ENCODE measurements at regions not wholly inside any gene's neighbourhood (a gene's known extent, or its start where the extent isn't known, plus 50 kb on each side); places are given as distances from the start of the nearest gene placed in this dataset.

GRCh38 chr21:38997051-38997842 lies 186.0 kb downstream of the PSMG1 start:
- no peak for DNase-seq

- no peak for DNase-seq
Observed at GRCh38 chr21:38996355-38996754, 186.9 kb downstream of the PSMG1 start.

DNA sequence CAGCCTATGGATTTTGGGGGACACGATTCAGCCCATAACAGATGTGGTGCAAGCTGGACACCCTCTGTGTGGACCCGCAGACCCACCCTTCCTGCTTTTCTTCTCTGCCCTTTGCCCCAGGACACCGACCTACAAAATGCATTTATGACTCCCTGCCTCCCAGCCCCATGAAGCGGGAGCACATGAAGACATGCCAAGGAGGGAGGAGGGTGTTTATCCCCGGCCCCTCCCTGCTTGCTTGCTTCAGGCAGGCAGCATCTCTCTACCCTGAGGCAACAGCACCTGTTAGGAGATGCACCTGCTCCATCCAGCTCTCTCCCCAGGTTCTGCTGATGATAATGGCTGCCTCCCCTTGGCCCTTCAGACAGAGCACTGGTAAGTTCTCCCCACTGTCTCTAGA lies 187.5 kb downstream of the PSMG1 start:
- DNase-seq = no peak

GRCh38 chr21:38995071-38995669 lies 188.1 kb downstream of the PSMG1 start:
- no peak for DNase-seq

DNA sequence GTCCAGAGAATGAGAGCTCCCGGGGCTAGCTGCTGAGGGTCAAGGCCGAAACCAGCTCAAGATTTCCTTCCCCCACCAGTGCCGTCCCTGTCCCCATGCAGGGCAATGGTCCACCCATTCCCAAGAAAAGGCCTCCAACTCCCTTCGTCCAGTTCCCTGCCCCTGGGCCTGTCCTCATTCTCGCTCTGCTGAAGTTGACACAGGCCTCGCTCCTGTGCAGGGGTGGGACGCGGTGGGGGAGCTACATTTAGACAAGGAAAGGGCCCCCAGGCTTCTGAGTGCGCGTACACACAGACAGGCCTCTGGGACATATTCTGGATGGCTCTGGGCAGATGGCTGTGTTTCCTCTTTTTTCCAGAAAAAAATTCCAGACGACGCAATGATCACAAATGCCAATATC lies 188.3 kb downstream of the ETS2 start:
- no peak for DNase-seq

DNA sequence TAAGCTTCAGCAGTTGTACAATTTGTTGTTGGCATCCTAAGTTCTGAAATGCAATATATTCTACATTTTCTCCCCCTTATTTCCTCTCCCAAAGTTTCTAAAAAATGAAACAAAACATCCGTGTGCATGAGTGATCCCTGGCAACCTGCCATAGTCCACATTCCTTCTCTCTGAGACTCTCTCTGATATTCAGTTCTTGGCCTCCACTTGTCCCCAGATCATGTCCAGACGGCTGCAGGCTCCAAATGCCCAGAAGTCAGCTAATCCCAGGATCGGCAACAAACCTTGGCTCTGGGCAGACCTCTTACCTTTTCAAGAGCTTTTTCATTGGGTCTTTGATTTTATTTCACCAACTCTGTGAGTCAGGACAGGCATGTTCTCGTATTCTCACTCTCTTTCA lies 187.8 kb downstream of the ETS2 start:
- no peak for DNase-seq

DNA sequence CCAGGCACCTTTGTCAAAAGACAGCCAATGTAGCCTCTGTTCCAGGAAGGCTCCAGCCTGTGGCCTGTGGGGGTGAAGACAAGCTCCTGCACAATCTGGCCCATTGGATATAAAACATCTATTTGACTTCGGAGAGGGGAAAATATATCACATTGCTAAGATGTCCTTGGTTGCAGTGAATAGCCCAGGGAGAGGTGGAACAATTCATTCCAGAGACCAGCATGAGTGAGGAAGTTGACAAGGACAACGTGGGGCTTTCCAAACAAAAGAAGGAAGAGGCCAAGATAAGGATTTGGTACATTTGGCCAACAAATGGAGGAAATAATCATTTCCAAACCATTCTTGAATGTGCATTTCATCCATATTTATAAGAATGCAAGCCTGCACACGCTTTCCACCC lies 187.0 kb downstream of the ETS2 start:
- peak; percentile 46 for DNase-seq

GRCh38 chr21:38990424-38990794 lies 184.7 kb downstream of the ETS2 start:
- no peak for DNase-seq

DNA sequence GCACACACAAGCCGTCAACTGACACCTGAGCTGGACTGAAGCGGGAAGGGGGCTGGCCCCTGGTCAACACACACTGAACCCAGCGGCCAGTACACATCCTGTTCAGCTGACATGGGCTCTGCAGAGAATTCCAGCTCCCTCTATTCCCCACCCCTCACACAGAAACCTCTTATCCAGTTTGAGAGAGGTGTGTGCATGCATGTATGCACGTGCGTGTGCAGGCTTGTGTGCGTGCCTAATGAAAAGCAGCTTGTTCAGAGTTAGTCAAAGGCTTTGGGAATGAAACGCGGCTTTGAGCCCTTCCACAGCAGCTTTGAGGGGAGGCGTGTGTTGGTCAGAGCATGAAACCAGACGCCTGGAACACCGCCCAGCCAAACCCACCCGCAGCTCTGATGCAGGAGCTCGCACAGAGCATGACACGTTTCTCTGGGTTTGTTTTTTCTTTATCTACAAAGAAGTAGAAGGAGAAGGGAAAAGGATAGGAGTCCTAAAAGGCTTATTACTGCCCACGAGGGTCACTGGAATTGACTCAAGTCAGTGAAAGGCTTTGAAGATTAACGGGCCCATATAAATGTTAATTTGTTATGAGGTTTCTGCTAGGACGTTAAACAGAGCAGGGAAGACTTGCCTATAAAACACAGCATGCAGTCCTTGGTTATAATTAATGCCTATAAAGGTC lies 184.2 kb downstream of the ETS2 start:
- no peak for DNase-seq

- no peak for DNase-seq
Observed at GRCh38 chr21:38989379-38989744, 183.6 kb downstream of the ETS2 start.

DNA sequence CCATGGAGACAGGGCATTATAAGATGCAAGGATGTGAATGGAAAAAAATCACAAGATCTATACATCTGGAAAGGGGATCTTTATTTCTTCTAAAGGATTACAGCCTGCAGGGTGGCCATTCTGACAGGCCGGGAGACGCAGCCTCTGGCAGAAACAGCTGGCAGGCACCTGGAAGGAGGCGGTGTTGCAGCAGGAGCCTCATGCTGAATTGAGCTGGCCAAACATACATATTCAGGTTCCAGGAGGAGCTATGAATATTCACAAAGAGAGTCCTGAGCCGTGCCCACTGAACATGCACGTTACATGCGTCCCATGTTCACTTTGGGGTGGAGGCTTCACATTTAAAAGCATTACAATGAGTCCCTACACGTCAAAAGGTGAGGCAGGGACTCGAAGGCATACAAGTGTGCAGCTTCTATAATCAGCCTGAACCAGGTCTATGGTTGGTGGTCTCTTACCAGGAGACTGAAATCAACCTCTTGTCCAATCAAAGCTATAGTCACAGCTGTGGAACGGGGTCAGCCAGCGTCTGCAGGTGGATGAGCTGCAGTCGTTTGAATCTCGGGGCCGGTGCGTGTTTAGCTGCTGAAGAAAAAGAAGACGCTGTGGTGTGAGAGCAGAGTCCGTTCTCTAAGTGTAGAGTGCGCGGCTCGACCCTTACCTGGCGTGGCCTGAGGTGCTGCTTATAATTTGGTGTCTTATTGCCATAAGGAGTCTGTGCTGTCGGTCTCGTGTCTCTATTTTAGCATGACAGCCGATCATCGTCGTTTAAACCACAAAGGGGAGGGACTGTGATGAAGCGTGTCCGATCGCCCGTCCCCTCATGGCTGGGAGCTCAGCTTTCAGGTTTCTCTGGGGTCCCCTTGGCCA lies 183.0 kb downstream of the ETS2 start:
- DNase-seq = no peak

GRCh38 chr21:38987633-38988508 lies 182.1 kb downstream of the ETS2 start:
- no peak for DNase-seq

GRCh38 chr21:38986806-38987632 lies 181.3 kb downstream of the ETS2 start:
- no peak for DNase-seq

GRCh38 chr21:38986406-38986805 lies 180.7 kb downstream of the ETS2 start:
- DNase-seq = no peak

DNA sequence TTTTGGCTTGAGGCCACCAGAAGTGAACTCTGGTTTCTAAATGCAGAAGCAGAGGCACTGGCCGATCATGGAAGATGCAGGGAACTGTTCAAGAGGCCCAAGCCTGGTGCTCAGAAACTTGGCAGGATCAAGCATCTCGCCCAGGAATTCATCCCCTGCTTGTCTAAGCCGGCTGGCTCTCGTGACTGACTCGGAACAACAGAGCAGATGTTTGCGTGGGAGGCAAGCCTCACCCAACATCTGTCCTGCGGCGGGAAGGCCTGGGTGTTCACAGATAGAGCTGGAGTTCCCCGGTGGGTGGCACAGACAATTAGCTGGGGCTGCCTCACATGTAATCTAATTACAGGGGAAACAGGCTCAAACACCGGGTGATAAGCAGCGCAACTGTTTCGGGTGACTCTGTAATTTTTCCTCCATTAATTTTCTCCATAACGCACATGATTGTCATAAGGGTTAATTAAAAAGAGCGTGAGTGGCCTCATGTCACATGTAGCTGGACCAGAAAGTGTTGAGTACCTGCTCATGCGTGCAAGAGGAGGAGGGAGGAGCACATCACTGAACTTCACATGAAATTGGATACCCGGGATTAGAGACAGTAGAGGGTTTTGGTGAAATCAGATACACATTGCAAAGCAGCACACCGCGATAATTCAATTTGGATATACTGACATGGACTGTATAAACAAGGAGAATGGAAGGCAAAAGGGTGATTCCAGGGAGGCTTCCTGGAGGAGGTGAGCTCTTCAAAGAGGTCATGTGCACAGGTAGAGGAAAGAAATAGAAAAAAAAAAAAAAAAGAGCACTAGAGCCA lies 180.0 kb downstream of the ETS2 start:
- peak; percentile 73 for DNase-seq

GRCh38 chr21:38984982-38985567 lies 179.3 kb downstream of the ETS2 start:
- no peak for DNase-seq

DNA sequence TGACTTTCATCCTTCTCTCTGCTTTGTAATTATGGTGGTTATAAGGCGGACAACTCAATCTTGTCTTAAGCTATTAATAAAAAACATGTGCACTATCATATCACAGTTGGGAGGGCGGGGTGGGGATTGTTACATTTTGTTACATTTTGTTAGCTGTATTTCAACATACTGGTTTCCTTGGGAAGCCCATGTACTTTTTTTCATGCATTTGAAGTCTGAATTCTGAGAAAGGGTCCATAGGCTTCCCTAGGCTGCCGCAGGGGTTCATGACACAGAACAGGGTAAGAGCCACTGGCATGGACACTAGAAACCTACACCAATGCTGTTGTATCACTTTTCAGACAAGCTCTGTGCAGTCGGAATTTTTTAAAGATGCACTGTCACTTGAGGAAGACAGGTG lies 178.8 kb downstream of the ETS2 start:
- DNase-seq = no peak

- no peak for DNase-seq
Observed at GRCh38 chr21:38983560-38983959, 177.8 kb downstream of the ETS2 start.

DNA sequence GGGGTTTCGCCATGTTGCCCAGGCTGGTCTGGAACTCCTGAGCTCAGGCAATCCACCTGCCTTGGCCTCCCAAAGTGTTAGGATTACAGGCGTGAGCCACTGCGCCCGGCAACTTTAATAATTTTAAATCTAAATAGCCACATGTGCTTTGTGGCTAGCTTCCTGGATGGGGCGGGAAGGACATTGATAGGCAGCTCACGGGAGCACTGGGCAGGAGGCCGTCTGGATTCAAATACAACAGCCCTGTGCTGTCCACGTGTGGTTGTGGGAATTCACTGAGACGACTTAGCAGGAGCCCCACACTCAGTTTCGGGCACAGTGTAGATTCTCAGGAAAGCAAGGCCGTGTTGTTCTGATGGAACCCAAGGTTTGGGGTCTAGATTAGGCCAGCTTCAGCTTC lies 177.1 kb downstream of the ETS2 start:
- no peak for DNase-seq

DNA sequence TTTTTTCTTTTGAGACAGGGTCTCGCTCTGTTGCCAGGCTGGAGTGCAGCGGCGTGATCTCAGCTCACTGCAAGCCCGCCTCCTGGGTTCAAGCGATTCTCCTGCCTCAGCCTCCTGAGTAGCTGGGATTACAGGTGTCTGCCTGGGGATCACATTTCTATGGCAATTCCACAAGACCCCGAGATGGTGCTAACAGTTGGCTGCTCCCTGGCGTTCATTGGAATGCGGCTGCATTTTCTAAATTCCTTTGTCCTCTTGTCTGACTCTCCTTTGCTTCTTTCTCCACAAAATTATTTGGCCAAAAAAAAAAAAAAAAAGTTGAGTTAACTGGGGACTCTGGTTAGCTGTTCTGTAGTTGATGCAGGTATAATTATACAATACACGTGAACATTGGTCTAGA lies 176.4 kb downstream of the ETS2 start:
- DNase-seq = no peak

Measured in inflammatory macrophage treated with lipopolysaccharide for 4 hours (primary cell).